ENCODE measurements at regions not wholly inside any gene's neighbourhood (a gene's known extent, or its start where the extent isn't known, plus 50 kb on each side); places are given as distances from the start of the nearest gene placed in this dataset.

GRCh38 chr6:149149653-149150052 lies 167.9 kb upstream of the TAB2 start:
- no peak for DNase-seq (ENCODE audit: low read depth in 1 of 2, low spot score in 1 of 2)

GRCh38 chr6:149150301-149150700 lies 167.2 kb upstream of the TAB2 start:
- DNase-seq (ENCODE audit: low read depth in 1 of 2, low spot score in 1 of 2): no peak

- peak in 1 of 2 donors; percentile 27 for DNase-seq (ENCODE audit: low read depth in 1 of 2, low spot score in 1 of 2)
These were observed 166.6 kb upstream of the TAB2 start for GRCh38 chr6:149150801-149151398.

GRCh38 chr6:149152521-149152920 lies 165.0 kb upstream of the TAB2 start:
- DNase-seq (ENCODE audit: low read depth in 1 of 2, low spot score in 1 of 2): no peak

- DNase-seq (ENCODE audit: low read depth in 1 of 2, low spot score in 1 of 2): no peak
These were observed 164.4 kb upstream of the TAB2 start for GRCh38 chr6:149153100-149153499.

- no peak for DNase-seq (ENCODE audit: low read depth in 1 of 2, low spot score in 1 of 2)
These were observed 163.8 kb upstream of the TAB2 start for GRCh38 chr6:149153693-149154092.

- no peak for DNase-seq (ENCODE audit: low read depth in 1 of 2, low spot score in 1 of 2)
These were observed 163.2 kb upstream of the TAB2 start for GRCh38 chr6:149154261-149154821.

GRCh38 chr6:149157126-149157525 lies 160.4 kb upstream of the TAB2 start:
- no peak for DNase-seq (ENCODE audit: low read depth in 1 of 2, low spot score in 1 of 2)

GRCh38 chr6:149158076-149158475 lies 159.4 kb upstream of the TAB2 start:
- no peak for DNase-seq (ENCODE audit: low read depth in 1 of 2, low spot score in 1 of 2)

- DNase-seq (ENCODE audit: low read depth in 1 of 2, low spot score in 1 of 2): no peak
These were observed 156.6 kb upstream of the TAB2 start for GRCh38 chr6:149160943-149161342.

GRCh38 chr6:149162924-149163323 lies 154.6 kb upstream of the TAB2 start:
- no peak for DNase-seq (ENCODE audit: low read depth in 1 of 2, low spot score in 1 of 2)

- DNase-seq (ENCODE audit: low read depth in 1 of 2, low spot score in 1 of 2): no peak
These were observed 153.2 kb upstream of the TAB2 start for GRCh38 chr6:149164199-149164750.

GRCh38 chr6:149166336-149166735 lies 151.2 kb upstream of the TAB2 start:
- no peak for DNase-seq (ENCODE audit: low read depth in 1 of 2, low spot score in 1 of 2)

GRCh38 chr6:149166747-149167146 lies 150.8 kb upstream of the TAB2 start:
- no peak for DNase-seq (ENCODE audit: low read depth in 1 of 2, low spot score in 1 of 2)

GRCh38 chr6:149168968-149169367 lies 148.5 kb upstream of the TAB2 start:
- no peak for DNase-seq (ENCODE audit: low read depth in 1 of 2, low spot score in 1 of 2)

- no peak for DNase-seq (ENCODE audit: low read depth in 1 of 2, low spot score in 1 of 2)
These were observed 147.6 kb upstream of the TAB2 start for GRCh38 chr6:149169761-149170511.

- DNase-seq (ENCODE audit: low read depth in 1 of 2, low spot score in 1 of 2): no peak
These were observed 146.7 kb upstream of the TAB2 start for GRCh38 chr6:149170564-149171452.

GRCh38 chr6:149173222-149173621 lies 144.3 kb upstream of the TAB2 start:
- no peak for DNase-seq (ENCODE audit: low read depth in 1 of 2, low spot score in 1 of 2)

GRCh38 chr6:149174962-149175361 lies 142.6 kb upstream of the TAB2 start:
- DNase-seq (ENCODE audit: low read depth in 1 of 2, low spot score in 1 of 2): no peak

GRCh38 chr6:149176971-149177667 lies 140.4 kb upstream of the TAB2 start:
- no peak for DNase-seq (ENCODE audit: low read depth in 1 of 2, low spot score in 1 of 2)

GRCh38 chr6:149179431-149179830 lies 138.1 kb upstream of the TAB2 start:
- no peak for DNase-seq (ENCODE audit: low read depth in 1 of 2, low spot score in 1 of 2)
